Skeletal muscle tissue (tissue), 3 donors: ENCODE measurements at regions not wholly inside any gene's neighbourhood (a gene's known extent, or its start where the extent isn't known, plus 50 kb on each side); places are given as distances from the start of the nearest gene placed in this dataset.
"Not testable (repeated sequence)": the region's sequence is repeated elsewhere in the genome, so short reads cannot be mapped to it uniquely, and the experiment has no call there.

Experiments used
- H3K27ac ChIP-seq: one replicate; pipeline ENCODE4 v1.7.0; 2013; ENCODE audit warnings: mild to moderate bottlenecking, low read depth, low read length, inconsistent platforms
- H3K27me3 ChIP-seq, 3 donors: one replicate each; pipeline ENCODE4 v1.7.0; 2013; ENCODE audit warnings: low read length in 3 of 3; ENCODE audit not compliant: control insufficient read depth in 3 of 3, insufficient read depth in 3 of 3
- H3K36me3 ChIP-seq, 3 donors: one replicate each; pipeline ENCODE4 v1.7.0; 2013; ENCODE audit warnings: low read length in 3 of 3; ENCODE audit not compliant: control insufficient read depth in 3 of 3, insufficient read depth in 3 of 3
- H3K4me1 ChIP-seq, 3 donors: one replicate each; pipeline ENCODE4 v1.7.0; 2013; ENCODE audit warnings: low read length in 3 of 3, mild to moderate bottlenecking in 3 of 3; ENCODE audit not compliant: control insufficient read depth in 3 of 3, insufficient read depth in 3 of 3
- H3K4me3 ChIP-seq, 3 donors: one replicate each; pipeline ENCODE4 v1.7.0; 2013; ENCODE audit warnings: low read length in 3 of 3
- H3K9ac ChIP-seq, 3 donors: one replicate each; pipeline ENCODE4 v1.7.0; 2013; ENCODE audit warnings: low read length in 3 of 3, mild to moderate bottlenecking in 3 of 3, moderate library complexity in 2 of 3, low read depth in 1 of 3
- H3K9me3 ChIP-seq, 3 donors: one replicate each; pipeline ENCODE4 v1.7.0; 2013; ENCODE audit warnings: low read length in 3 of 3; ENCODE audit not compliant: control insufficient read depth in 3 of 3
- donor health status: Osteomylitis.

GRCh38 chr2:72078773-72079172, 68.9 kb downstream of the CYP26B1 start:
- H3K27me3 ChIP-seq, result peaks cover 0 to 3% (median 0%) of the 10 kb centered on the region in 3 donors
- no peak overlapping the region for H3K4me3 ChIP-seq
- no peaks in the 10 kb centered on the region for H3K9me3 ChIP-seq
- H3K36me3 ChIP-seq, result no peaks in the 10 kb centered on the region
- peaks cover 0 to 5% (median 2%) of the 10 kb centered on the region in 3 donors for H3K4me1 ChIP-seq
- no peak overlapping the region for H3K9ac ChIP-seq
- H3K27ac ChIP-seq, result no peak overlapping the region

- Histone ChIP-seq H3K9me3 (no peaks in the 10 kb centered on the region), H3K4me1 (peaks cover 0 to 5% (median 2%) of the 10 kb centered on the region in 3 donors), H3K27ac (no peak overlapping the region), H3K9ac (no peak overlapping the region), H3K4me3 (no peak overlapping the region), H3K27me3 (no peaks in the 10 kb centered on the region), H3K36me3 (no peaks in the 10 kb centered on the region)
These were observed 69.9 kb downstream of the CYP26B1 start for GRCh38 chr2:72077702-72078169.

- H3K4me3 ChIP-seq, H3K36me3 ChIP-seq, H3K9me3 ChIP-seq, H3K9ac ChIP-seq, H3K27me3 ChIP-seq, H3K4me1 ChIP-seq, H3K27ac ChIP-seq: not testable (repeated sequence)
These were observed 74.3 kb downstream of the CYP26B1 start for GRCh38 chr2:72073373-72073772.

GRCh38 chr2:72064197-72064596, 83.5 kb downstream of the CYP26B1 start:
- not testable (repeated sequence) for H3K9me3 ChIP-seq, H3K9ac ChIP-seq, H3K4me1 ChIP-seq, H3K27me3 ChIP-seq, H3K36me3 ChIP-seq, H3K4me3 ChIP-seq, H3K27ac ChIP-seq

GRCh38 chr2:72062336-72062735, 85.3 kb downstream of the CYP26B1 start:
- no peaks in the 10 kb centered on the region for H3K9me3 ChIP-seq
- H3K27ac ChIP-seq, result no peak overlapping the region
- H3K27me3 ChIP-seq, result no peaks in the 10 kb centered on the region
- H3K9ac ChIP-seq, result no peak overlapping the region
- H3K36me3 ChIP-seq, result no peaks in the 10 kb centered on the region
- no peak overlapping the region for H3K4me3 ChIP-seq
- no peaks in the 10 kb centered on the region for H3K4me1 ChIP-seq

GRCh38 chr2:72057308-72057707, 90.4 kb downstream of the CYP26B1 start:
- Histone ChIP-seq H3K9me3 (no peaks in the 10 kb centered on the region), H3K27me3 (no peaks in the 10 kb centered on the region), H3K9ac (no peak overlapping the region), H3K4me3 (no peak overlapping the region), H3K36me3 (no peaks in the 10 kb centered on the region), H3K4me1 (no peaks in the 10 kb centered on the region), H3K27ac (no peak overlapping the region)

GRCh38 chr2:72051971-72052505, 95.6 kb downstream of the CYP26B1 start:
- Histone ChIP-seq H3K9ac (no peak overlapping the region), H3K27ac (no peak overlapping the region), H3K36me3 (no peaks in the 10 kb centered on the region), H3K9me3 (no peaks in the 10 kb centered on the region), H3K27me3 (no peaks in the 10 kb centered on the region), H3K4me3 (no peak overlapping the region), H3K4me1 (no peaks in the 10 kb centered on the region)

- Histone ChIP-seq H3K27ac (no peak overlapping the region), H3K4me1 (no peaks in the 10 kb centered on the region), H3K27me3 (no peaks in the 10 kb centered on the region), H3K9ac (no peak overlapping the region), H3K9me3 (no peaks in the 10 kb centered on the region), H3K4me3 (no peak overlapping the region), H3K36me3 (no peaks in the 10 kb centered on the region)
These were observed 96.5 kb downstream of the CYP26B1 start for GRCh38 chr2:72051204-72051603.

GRCh38 chr2:72050734-72051133, 96.9 kb downstream of the CYP26B1 start:
- no peak overlapping the region for H3K9ac ChIP-seq
- H3K27me3 ChIP-seq, result no peaks in the 10 kb centered on the region
- H3K9me3 ChIP-seq, result no peaks in the 10 kb centered on the region
- H3K4me1 ChIP-seq, result no peaks in the 10 kb centered on the region
- H3K4me3 ChIP-seq, result no peak overlapping the region
- no peak overlapping the region for H3K27ac ChIP-seq
- H3K36me3 ChIP-seq, result no peaks in the 10 kb centered on the region

GRCh38 chr2:72048881-72049477, 98.7 kb downstream of the CYP26B1 start:
- H3K27me3 ChIP-seq, result no peaks in the 10 kb centered on the region
- H3K9me3 ChIP-seq, result no peaks in the 10 kb centered on the region
- no peaks in the 10 kb centered on the region for H3K36me3 ChIP-seq
- no peak overlapping the region for H3K9ac ChIP-seq
- H3K4me1 ChIP-seq, result no peaks in the 10 kb centered on the region
- H3K4me3 ChIP-seq, result no peak overlapping the region
- no peak overlapping the region for H3K27ac ChIP-seq
